H9 (cell line): ENCODE measurements at regions not wholly inside any gene's neighbourhood (a gene's known extent, or its start where the extent isn't known, plus 50 kb on each side); places are given as distances from the start of the nearest gene placed in this dataset.

Source experiments
- DNase-seq: peaks from one replicate; pipeline ENCODE4 v3.0.0-alpha.2; 2017
- H2AFZ ChIP-seq: one replicate; pipeline ENCODE4 v1.6.1; 2013; ENCODE audit warnings: mild to moderate bottlenecking, low read length, control low read depth, moderate library complexity
- H2AK5ac ChIP-seq: 2 replicates; pipeline ENCODE4 v1.6.1; 2013; ENCODE audit warnings: low read length, control low read depth, mixed read lengths; ENCODE audit not compliant: insufficient read length
- H2BK120ac ChIP-seq: one replicate; pipeline ENCODE4 v1.6.1; 2013; ENCODE audit warnings: low read depth, mild to moderate bottlenecking, low read length, control low read depth, inconsistent platforms; ENCODE audit not compliant: poor library complexity, severe bottlenecking
- H2BK12ac ChIP-seq: 2 replicates; pipeline ENCODE4 v1.6.1; 2013; ENCODE audit warnings: low read length, control low read depth, mixed read lengths, low read depth; ENCODE audit not compliant: insufficient read length
- H2BK15ac ChIP-seq: 2 replicates; pipeline ENCODE4 v1.6.1; 2013; ENCODE audit warnings: low read depth, low read length, control low read depth
- H2BK20ac ChIP-seq: one replicate; pipeline ENCODE4 v1.6.1; 2013; ENCODE audit warnings: low read depth, mild to moderate bottlenecking, low read length, control low read depth, inconsistent platforms; ENCODE audit not compliant: poor library complexity, severe bottlenecking
- H2BK5ac ChIP-seq: 2 replicates; pipeline ENCODE4 v1.6.1; 2013; ENCODE audit warnings: low read length, control low read depth, mixed read lengths; ENCODE audit not compliant: insufficient read length
- H3K14ac ChIP-seq: 2 replicates; pipeline ENCODE4 v1.6.1; 2013; ENCODE audit warnings: low read length, control low read depth; ENCODE audit not compliant: insufficient read depth
- H3K18ac ChIP-seq: 2 replicates; pipeline ENCODE4 v1.6.1; 2013; ENCODE audit warnings: low read depth, mild to moderate bottlenecking, mixed read lengths, low read length, control low read depth; ENCODE audit not compliant: insufficient read length
- H3K23ac ChIP-seq: 2 replicates; pipeline ENCODE4 v1.6.1; 2013; ENCODE audit warnings: low read length, control low read depth, mixed read lengths, low read depth; ENCODE audit not compliant: insufficient read length
- H3K23me2 ChIP-seq: 2 replicates; pipeline ENCODE4 v1.6.1; 2013; ENCODE audit warnings: low read depth, mild to moderate bottlenecking, mixed read lengths, low read length, control low read depth; ENCODE audit not compliant: insufficient read length, poor library complexity, severe bottlenecking
- H3K27ac ChIP-seq: 2 replicates; pipeline ENCODE4 v1.5.1; 2013; ENCODE audit warnings: low read length, control low read depth, mixed read lengths, low read depth; ENCODE audit not compliant: insufficient read length
- H3K27me3 ChIP-seq: 2 replicates; pipeline ENCODE4 v1.6.1; 2013; ENCODE audit warnings: low read length, control low read depth, inconsistent platforms; ENCODE audit not compliant: insufficient read depth
- H3K4ac ChIP-seq: 2 replicates; pipeline ENCODE4 v1.6.1; 2013; ENCODE audit warnings: low read depth, mild to moderate bottlenecking, control low read depth, inconsistent platforms, low read length, moderate library complexity
- H3K4me1 ChIP-seq: 2 replicates; pipeline ENCODE4 v1.6.1; 2013; ENCODE audit warnings: low read length, control low read depth, inconsistent platforms; ENCODE audit not compliant: insufficient read depth
- H3K4me2 ChIP-seq: 2 replicates; pipeline ENCODE4 v1.6.1; 2013; ENCODE audit warnings: low read length, control low read depth, mixed read lengths; ENCODE audit not compliant: insufficient read length, insufficient read depth
- H3K56ac ChIP-seq: 2 replicates; pipeline ENCODE4 v1.6.1; 2013; ENCODE audit warnings: low read depth, mild to moderate bottlenecking, mixed read lengths, low read length, control low read depth; ENCODE audit not compliant: insufficient read length
- H3K79me1 ChIP-seq: 2 replicates; pipeline ENCODE4 v1.6.1; 2013; ENCODE audit warnings: low read depth, mild to moderate bottlenecking, moderate library complexity, low read length, control low read depth, inconsistent platforms; ENCODE audit not compliant: insufficient read depth, poor library complexity, severe bottlenecking
- H3K79me2 ChIP-seq: 2 replicates; pipeline ENCODE4 v1.6.1; 2013; ENCODE audit warnings: low read length, control low read depth, inconsistent platforms; ENCODE audit not compliant: insufficient read depth
- H3K9ac ChIP-seq: 2 replicates; pipeline ENCODE4 v1.6.1; 2013; ENCODE audit warnings: low read length, control low read depth, mixed read lengths; ENCODE audit not compliant: insufficient read length; ENCODE audit errors: extremely low read depth
- H3K9me3 ChIP-seq: one replicate; pipeline ENCODE4 v1.6.1; 2013; ENCODE audit warnings: low read depth, low read length, inconsistent platforms; ENCODE audit not compliant: control insufficient read depth
- H3T11ph ChIP-seq: one replicate; pipeline ENCODE4 v1.6.1; 2013; ENCODE audit warnings: mild to moderate bottlenecking, low read length, control low read depth, inconsistent platforms
- H4K20me1 ChIP-seq: one replicate; pipeline ENCODE4 v1.6.1; 2013; ENCODE audit not compliant: control insufficient read depth, insufficient read length, insufficient read depth
- H4K5ac ChIP-seq: 2 replicates; pipeline ENCODE4 v1.6.1; 2013; ENCODE audit warnings: low read depth, mild to moderate bottlenecking, mixed read lengths, low read length, control low read depth; ENCODE audit not compliant: insufficient read length
- H4K8ac ChIP-seq: replicated peaks from 2 replicates; pipeline ENCODE4 v1.6.1; 2013; ENCODE audit warnings: low read length, control low read depth, mixed read lengths, low read depth; ENCODE audit not compliant: insufficient read length
- H4K91ac ChIP-seq: 2 replicates; pipeline ENCODE4 v1.6.1; 2013; ENCODE audit warnings: low read depth, mild to moderate bottlenecking, moderate library complexity, mixed read lengths, low read length, control low read depth; ENCODE audit not compliant: insufficient read length
- H3K27ac Mint-ChIP-seq, 3 experiments: 2 replicates in 2 of 3; 3 replicates in 1 of 3; pipeline ENCODE4 v1.8.0; 2020 to 2021; ENCODE audit warnings: mixed read lengths in 3 of 3, mild to moderate bottlenecking in 1 of 3, moderate library complexity in 1 of 3
- H3K27me3 Mint-ChIP-seq: 2 replicates; pipeline ENCODE4 v1.8.0; 2021; ENCODE audit warnings: low read depth, mild to moderate bottlenecking, moderate library complexity, mixed read lengths
- H3K36me3 Mint-ChIP-seq, 3 experiments: 2 replicates in 2 of 3; 3 replicates in 1 of 3; pipeline ENCODE4 v1.8.0; 2020 to 2021; ENCODE audit warnings: low read depth in 3 of 3, mixed read lengths in 3 of 3; ENCODE audit not compliant: insufficient read depth in 1 of 3
- H3K4me1 Mint-ChIP-seq, 2 experiments: 2 replicates each; pipeline ENCODE4 v1.8.0; 2020; ENCODE audit warnings: mixed read lengths in 2 of 2
- H3K4me3 Mint-ChIP-seq, 2 experiments: 2 replicates in 1 of 2; 3 replicates in 1 of 2; pipeline ENCODE4 v1.8.0; 2020 to 2021; ENCODE audit warnings: mild to moderate bottlenecking in 2 of 2, mixed read lengths in 2 of 2, moderate library complexity in 1 of 2
- H3K9me3 Mint-ChIP-seq, 2 experiments: 2 replicates in 1 of 2; 3 replicates in 1 of 2; pipeline ENCODE4 v1.8.0; 2020; ENCODE audit warnings: mild to moderate bottlenecking in 2 of 2, mixed read lengths in 2 of 2, moderate library complexity in 1 of 2
- CTCF ChIP-seq: fragments of 200-600 bp; sonication (generic); conservative IDR thresholded peaks from 3 replicates; pipeline ENCODE4 v1.8.0; 2021; ENCODE audit warnings: antibody characterized with exemption, mild to moderate bottlenecking

- H3K4me1 Mint-ChIP-seq = peaks cover 0 to 4% of the 10 kb centered on the region in 2 experiments; a peak in 1 of 4 replicates
- DNase-seq = no peak
- Histone ChIP-seq H2BK120ac (no peak overlapping the region), H3K4me2 (no peak overlapping the region), H2BK5ac (no peak overlapping the region), H2AFZ (no peak overlapping the region), H4K20me1 (no peaks in the 10 kb centered on the region), H3T11ph (no peak overlapping the region), H3K9ac (no peak overlapping the region), H3K27ac (no peak overlapping the region), H2BK15ac (no peak overlapping the region), H3K56ac (no peak overlapping the region), H4K91ac (no peak overlapping the region), H3K27me3 (no peaks in the 10 kb centered on the region), H3K23ac (no peak overlapping the region), H3K9me3 (no peaks in the 10 kb centered on the region), H4K8ac (no peak overlapping the region), H3K4ac (no peak overlapping the region), H2AK5ac (no peak overlapping the region), H4K5ac (no peak overlapping the region), H3K79me2 (no peaks in the 10 kb centered on the region), H3K79me1 (no peaks in the 10 kb centered on the region), H2BK20ac (no peak overlapping the region), H3K18ac (no peak overlapping the region), H3K23me2 (no peaks in the 10 kb centered on the region), H3K14ac (no peak overlapping the region), H2BK12ac (no peak overlapping the region), H3K4me1 (no peaks in the 10 kb centered on the region; the same call in 1 of the 2 replicates)
- H3K27me3 Mint-ChIP-seq = peaks cover 15% of the 10 kb centered on the region; the same call in 1 of the 2 replicates
- no peak overlapping the region for H3K27ac Mint-ChIP-seq
- no peak overlapping the region for H3K4me3 Mint-ChIP-seq
- peaks cover 0 to 16% (median 4%) of the 10 kb centered on the region in 3 experiments; a peak in 5 of 7 replicates for H3K36me3 Mint-ChIP-seq
- peaks cover 18 to 24% of the 10 kb centered on the region in 2 experiments for H3K9me3 Mint-ChIP-seq
- TF ChIP-seq CTCF = no peak
Observed at GRCh38 chr1:13943055-13943454, 243.1 kb downstream of the PRDM2 start.
